Stomach (tissue), 8 donors: ENCODE measurements at regions not wholly inside any gene's neighbourhood (a gene's known extent, or its start where the extent isn't known, plus 50 kb on each side); places are given as distances from the start of the nearest gene placed in this dataset.

Source experiments
- DNase-seq, 2 donors: peaks; one replicate each; pipeline versions ENCODE4 v3.0.0 to v3.0.0-alpha.2; 2013 to 2019
- H3K27ac ChIP-seq, 5 donors: fragments of 200-600 bp in 4 of 5; sonication (generic) in 4 of 5; one replicate each; pipeline ENCODE4 v1.5.1; 2013 to 2019; ENCODE audit warnings: mild to moderate bottlenecking in 1 of 5, moderate library complexity in 1 of 5
- H3K27me3 ChIP-seq, 3 donors: fragments of 200-600 bp; sonication (generic); one replicate each; pipeline ENCODE4 v1.5.1; 2017 to 2019; ENCODE audit warnings: mixed run types in 1 of 3
- H3K36me3 ChIP-seq, 4 donors: fragments of 200-600 bp; sonication (generic); 1 replicate in 3 of 4; 2 replicates in 1 of 4; pipeline ENCODE4 v1.5.1; 2016 to 2019
- H3K4me1 ChIP-seq, 4 donors: fragments of 200-600 bp; sonication (generic); one replicate each; pipeline ENCODE4 v1.5.1; 2016 to 2019
- H3K4me3 ChIP-seq, 4 donors: fragments of 200-600 bp; sonication (generic) in 3 of 4; one replicate each; pipeline ENCODE4 v1.5.1; 2016 to 2019; ENCODE audit warnings: mild to moderate bottlenecking in 1 of 4
- H3K9me3 ChIP-seq, 4 donors: fragments of 200-600 bp; sonication (generic); one replicate each; pipeline ENCODE4 v1.5.1; 2016 to 2019
- CTCF ChIP-seq, 7 experiments: fragments of 450-650 bp in 4 of 7; fragments of 200-600 bp in 3 of 7; sonication (generic) in 3 of 7; IDR thresholded peaks; one replicate each; pipeline ENCODE4 v1.5.1; 2016 to 2019; ENCODE audit warnings: antibody characterized with exemption in 7 of 7, control low read depth in 2 of 7, mild to moderate bottlenecking in 1 of 7
- EP300 ChIP-seq: sonication (generic); formaldehyde crosslinking; IDR thresholded peaks from one replicate; pipeline ENCODE4 v1.6.1; 2017; ENCODE audit warnings: antibody characterized with exemption
- POLR2A ChIP-seq, 4 donors: fragments of 450-650 bp; IDR thresholded peaks; one replicate each; pipeline ENCODE4 v1.6.1; 2016; ENCODE audit warnings: antibody characterized with exemption in 4 of 4, control low read depth in 2 of 4, mild to moderate bottlenecking in 1 of 4, moderate library complexity in 1 of 4
- POLR2AphosphoS5 ChIP-seq, 3 donors: sonication (generic); formaldehyde crosslinking; IDR thresholded peaks; one replicate each; pipeline ENCODE4 v1.6.1; 2016; ENCODE audit warnings: antibody characterized with exemption in 3 of 3
- WGBS, 5 donors: extraction: QIAGEN DNeasy Blood & Tissue Kit in 3 of 5; methylation state at CpG; one replicate each; pipeline versions ENCODE4 v1.1.5 to v1.1.7; 2013 to 2018; 5-methylcytosine and 5-hydroxymethylcytosine counted together
- intact Hi-C: fragments of 100-400 bp; cut with DNase I; formaldehyde crosslinking; loops from one replicate; pipeline ENCODE4 v1.15.1; 2023; ENCODE audit warnings: low total_unique reads
- donor health status: healthy with polysubstance abuse.
- donor health status: Bipolar disorder and iron deficiency.
- donor health status: healthy.

GRCh38 chr16:51635181-51635580 lies 484.1 kb upstream of the SALL1 start:
- H3K36me3 ChIP-seq: no peaks in the 10 kb centered on the region
- TF ChIP-seq EP300: no peak
- TF ChIP-seq POLR2A (IDR thresholded peaks at IDR 0.05): no peak
- no peak for TF ChIP-seq CTCF (IDR thresholded peaks at IDR 0.05)
- no peak for TF ChIP-seq POLR2AphosphoS5 (IDR thresholded peaks at IDR 0.05)
- no peaks in the 10 kb centered on the region for H3K4me1 ChIP-seq
- no peak for DNase-seq
- 9 to 36% (median 23%) methylated on average over 4 of the region's 4 CpGs for WGBS, 5 donors
- H3K9me3 ChIP-seq: no peaks in the 10 kb centered on the region
- no peak overlapping the region for H3K27ac ChIP-seq
- intact Hi-C loops: loop anchor here (5.0 kb wide), 1 partner anchor 52 kb away; no protein-coding TSS in a partner anchor
- H3K27me3 ChIP-seq: peaks cover 0 to 17% (median 0%) of the 10 kb centered on the region in 3 donors
- no peak overlapping the region for H3K4me3 ChIP-seq

GRCh38 chr16:51630076-51630475 lies 479.0 kb upstream of the SALL1 start:
- H3K27me3 ChIP-seq: no peaks in the 10 kb centered on the region

GRCh38 chr16:51629576-51629975 lies 478.5 kb upstream of the SALL1 start:
- 85 to 92% (median 90%) methylated on average over 3 of the region's 3 CpGs for WGBS, 5 donors
- H3K4me1 ChIP-seq: no peaks in the 10 kb centered on the region
- intact Hi-C loops: no loop called here
- no peaks in the 10 kb centered on the region for H3K27me3 ChIP-seq
- H3K4me3 ChIP-seq: no peak overlapping the region
- TF ChIP-seq EP300: no peak
- no peak for TF ChIP-seq CTCF (IDR thresholded peaks at IDR 0.05)
- no peak for TF ChIP-seq POLR2A (IDR thresholded peaks at IDR 0.05)
- TF ChIP-seq POLR2AphosphoS5 (IDR thresholded peaks at IDR 0.05): no peak
- no peaks in the 10 kb centered on the region for H3K36me3 ChIP-seq
- H3K9me3 ChIP-seq: no peaks in the 10 kb centered on the region
- no peak for DNase-seq
- H3K27ac ChIP-seq: no peak overlapping the region

More at GRCh38 chr16:51630076-51630475, 479.0 kb upstream of the SALL1 start:
- Histone ChIP-seq H3K4me1 (no peaks in the 10 kb centered on the region), H3K27ac (no peak overlapping the region), H3K36me3 (no peaks in the 10 kb centered on the region), H3K4me3 (no peak overlapping the region), H3K9me3 (no peaks in the 10 kb centered on the region)
- intact Hi-C loops: no loop called here
- no peak for TF ChIP-seq CTCF (IDR thresholded peaks at IDR 0.05)
- DNase-seq: no peak
- WGBS, 5 donors: 47 to 55% (median 54%) methylated on average over 4 of the region's 4 CpGs

- Histone ChIP-seq H3K36me3 (no peaks in the 10 kb centered on the region), H3K27me3 (no peaks in the 10 kb centered on the region), H3K9me3 (peaks cover 0 to 4% (median 0%) of the 10 kb centered on the region in 4 donors), H3K4me3 (no peak overlapping the region), H3K27ac (no peak overlapping the region), H3K4me1 (no peaks in the 10 kb centered on the region)
- TF ChIP-seq POLR2AphosphoS5 (IDR thresholded peaks at IDR 0.05): no peak
- intact Hi-C loops: no loop called here
- no peak for DNase-seq
- 65 to 84% (median 69%) methylated on average over 7 of the region's 7 CpGs for WGBS, 5 donors
These were observed 473.2 kb upstream of the SALL1 start for GRCh38 chr16:51624080-51624775.

GRCh38 chr16:51621610-51622009 lies 470.5 kb upstream of the SALL1 start:
- no peaks in the 10 kb centered on the region for H3K36me3 ChIP-seq
- no peaks in the 10 kb centered on the region for H3K4me1 ChIP-seq
- peaks cover 0 to 4% (median 0%) of the 10 kb centered on the region in 4 donors for H3K9me3 ChIP-seq
- DNase-seq: no peak
- intact Hi-C loops: no loop called here
- no peak overlapping the region for H3K27ac ChIP-seq
- TF ChIP-seq POLR2AphosphoS5 (IDR thresholded peaks at IDR 0.05) (no peak), CTCF (IDR thresholded peaks at IDR 0.05) (no peak), EP300 (no peak), POLR2A (IDR thresholded peaks at IDR 0.05) (no peak)
- no peak overlapping the region for H3K4me3 ChIP-seq
- WGBS, 5 donors: 77 to 85% (median 82%) methylated on average over 1 of the region's 1 CpG
- no peaks in the 10 kb centered on the region for H3K27me3 ChIP-seq
